ENCODE measurements at regions not wholly inside any gene's neighbourhood (a gene's known extent, or its start where the extent isn't known, plus 50 kb on each side); places are given as distances from the start of the nearest gene placed in this dataset.

DNA sequence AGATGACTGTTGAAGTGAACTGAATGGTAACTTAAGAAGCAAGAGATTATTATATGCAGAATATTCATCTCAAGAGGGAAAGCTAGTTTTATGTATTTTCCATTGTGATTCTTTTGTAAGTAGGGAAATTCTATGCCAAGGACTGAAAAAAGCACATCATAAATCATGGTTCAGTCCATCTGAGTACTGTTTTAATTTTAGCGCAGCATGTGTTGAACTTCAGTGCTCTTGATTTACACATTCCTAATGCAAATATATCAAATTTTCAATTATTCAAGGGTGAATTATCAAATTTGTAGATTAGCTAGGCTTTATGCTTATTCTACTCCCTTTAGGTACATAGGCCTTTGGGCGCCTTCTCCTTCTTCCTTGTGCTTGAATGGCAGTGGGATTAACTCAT is 50.3 kb upstream of the TCF12 start:
- DNase-seq, result no peak

DNA sequence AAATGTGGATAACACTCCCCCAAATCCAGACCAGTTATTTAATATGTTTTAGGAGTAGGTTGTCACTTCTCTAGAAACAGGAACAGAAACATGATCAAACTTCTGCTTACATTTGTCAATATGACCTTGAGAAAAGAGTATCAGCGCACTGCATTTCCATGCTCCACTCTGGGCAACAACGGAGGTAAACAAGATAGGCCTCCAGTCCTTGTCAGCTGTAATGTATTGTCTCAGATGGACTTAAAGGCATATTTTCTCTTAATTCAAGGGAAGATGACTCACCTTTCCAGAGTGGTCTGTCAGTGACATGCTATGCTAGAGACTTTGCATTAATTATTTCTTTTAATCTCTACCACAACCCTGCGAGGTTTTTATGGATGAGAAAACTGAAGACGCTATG is 51.6 kb upstream of the TCF12 start:
- no peak for DNase-seq

DNA sequence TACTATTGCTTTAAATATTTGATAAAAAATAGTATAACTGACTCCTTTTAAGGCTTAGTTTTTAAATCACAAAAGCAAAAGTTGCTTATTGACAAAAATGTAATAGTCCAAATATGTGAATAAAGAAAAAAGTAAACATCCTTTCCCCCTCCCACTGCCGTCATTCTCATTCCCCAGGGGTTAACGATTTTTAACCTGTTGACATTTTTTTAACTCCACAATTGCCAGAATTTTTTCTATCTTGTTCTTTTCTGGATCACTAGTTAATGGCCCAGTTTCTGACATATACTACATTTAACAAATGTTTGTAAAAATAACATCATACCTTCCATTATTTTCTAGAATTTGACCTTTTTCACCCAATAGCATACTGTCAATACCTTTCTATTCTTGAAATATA is 60.6 kb upstream of the TCF12 start:
- DNase-seq, result no peak

DNA sequence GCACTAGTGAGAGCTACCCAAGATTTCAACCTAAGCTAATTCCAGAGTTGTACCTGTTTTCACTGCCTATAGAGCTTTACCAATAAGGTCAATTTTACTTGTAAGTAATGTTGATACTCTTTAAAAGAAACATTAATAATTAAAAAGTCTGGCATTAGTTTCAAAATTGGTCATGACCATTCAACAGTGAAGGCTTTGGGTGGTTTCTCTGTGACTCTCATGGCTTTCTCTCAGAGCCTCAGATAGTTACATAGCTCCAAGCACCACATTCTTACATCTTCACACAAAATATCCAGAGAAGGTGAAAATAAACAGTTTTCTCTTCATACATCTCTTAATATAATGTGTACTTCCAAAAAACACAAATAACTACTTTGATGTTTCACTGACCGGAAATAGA is 61.5 kb upstream of the TCF12 start:
- no peak for DNase-seq

DNA sequence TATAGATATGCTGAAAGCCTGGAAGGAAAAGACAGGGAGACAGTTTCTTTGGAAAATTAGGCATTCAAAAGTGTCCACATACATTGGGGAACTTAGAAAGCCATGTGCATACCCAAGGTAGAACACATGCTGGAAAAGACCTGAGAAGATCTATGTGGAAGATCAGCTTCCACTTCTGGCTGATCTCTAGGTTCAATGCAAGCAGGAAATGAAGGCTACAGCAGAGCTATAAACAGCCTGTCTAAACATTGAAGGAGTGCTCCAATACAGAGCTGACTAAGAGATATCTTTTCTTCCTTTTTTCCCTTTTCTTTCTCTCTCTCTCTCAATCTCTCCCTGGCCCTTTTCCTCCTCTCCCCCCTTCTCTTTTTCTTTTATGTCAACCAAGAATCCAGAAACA is 73.6 kb upstream of the TCF12 start:
- no peak for DNase-seq

DNA sequence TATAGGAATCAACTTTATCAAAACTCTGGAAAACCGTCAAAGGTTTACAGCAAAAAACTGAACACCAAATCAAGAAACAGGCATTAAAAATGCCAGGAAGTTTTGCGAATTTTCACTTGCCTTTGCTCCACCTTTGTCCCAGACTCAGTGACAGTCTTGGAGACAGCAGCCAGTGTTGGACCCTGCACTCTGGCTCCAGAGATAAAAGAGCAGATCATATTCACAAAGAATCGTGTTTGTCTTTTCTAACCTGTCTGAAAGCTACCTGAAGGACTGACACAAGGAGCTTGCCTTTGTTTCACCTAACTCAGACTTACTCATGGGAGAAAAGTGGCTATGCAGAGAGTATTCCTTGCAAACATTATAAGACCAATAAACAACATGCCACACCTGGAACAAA is 74.0 kb upstream of the TCF12 start:
- no peak for DNase-seq

DNA sequence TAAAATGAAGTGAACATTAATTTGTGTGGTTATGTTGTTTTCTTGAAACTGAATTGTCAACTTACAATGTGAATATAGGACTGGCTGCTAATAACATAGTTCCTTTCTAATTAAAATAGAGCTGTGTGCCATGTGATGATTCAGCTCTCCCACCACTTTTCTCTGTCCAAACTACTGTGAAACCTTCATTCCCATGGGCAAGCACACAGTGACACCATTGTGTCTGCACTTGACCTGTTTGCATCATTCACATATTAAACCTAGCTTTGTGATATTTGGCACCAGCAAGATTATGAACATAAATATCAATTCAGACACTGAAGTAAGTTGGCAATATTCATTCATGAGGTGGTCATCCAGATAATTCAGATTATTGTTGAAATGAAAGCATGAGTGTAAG is 78.8 kb upstream of the TCF12 start:
- DNase-seq, result no peak

DNA sequence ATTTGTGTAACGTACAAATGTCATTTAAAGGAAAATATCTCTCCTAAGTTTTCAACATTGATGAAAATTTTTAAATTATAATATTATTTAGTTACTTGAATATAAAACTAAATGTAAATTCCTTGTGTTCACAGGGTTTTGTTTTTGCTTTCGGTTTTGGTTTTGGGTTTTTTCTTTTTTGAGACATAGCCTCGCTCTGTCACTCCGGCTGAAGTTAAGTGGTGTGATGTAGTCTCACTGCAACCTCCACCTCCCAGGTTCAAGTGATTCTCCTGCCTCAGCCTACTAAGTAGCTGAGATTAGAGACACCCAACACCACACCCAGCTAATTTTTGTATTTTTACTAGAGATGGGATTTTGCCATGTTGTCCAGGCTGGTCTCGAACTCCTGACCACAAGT is 79.3 kb upstream of the TCF12 start:
- no peak for DNase-seq

DNA sequence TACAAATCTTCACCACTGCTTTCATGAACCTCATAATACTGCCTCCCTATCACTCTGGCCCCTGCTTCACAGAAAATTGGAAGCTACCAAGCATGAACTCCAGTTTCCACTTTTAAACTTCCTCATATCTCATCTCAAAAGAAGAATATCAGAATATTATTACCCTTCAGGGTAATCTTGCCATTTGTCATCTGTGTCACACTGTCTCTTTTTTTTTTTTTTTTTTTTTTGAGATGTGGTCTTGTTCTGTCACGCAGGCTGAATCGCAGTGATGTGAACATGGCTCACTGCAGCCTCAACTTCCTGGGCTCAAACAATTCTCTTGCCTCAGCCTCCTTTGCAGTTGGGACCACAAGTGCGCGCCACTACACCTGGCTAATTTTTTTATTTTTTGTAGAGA is 80.4 kb upstream of the TCF12 start:
- no peak for DNase-seq

DNA sequence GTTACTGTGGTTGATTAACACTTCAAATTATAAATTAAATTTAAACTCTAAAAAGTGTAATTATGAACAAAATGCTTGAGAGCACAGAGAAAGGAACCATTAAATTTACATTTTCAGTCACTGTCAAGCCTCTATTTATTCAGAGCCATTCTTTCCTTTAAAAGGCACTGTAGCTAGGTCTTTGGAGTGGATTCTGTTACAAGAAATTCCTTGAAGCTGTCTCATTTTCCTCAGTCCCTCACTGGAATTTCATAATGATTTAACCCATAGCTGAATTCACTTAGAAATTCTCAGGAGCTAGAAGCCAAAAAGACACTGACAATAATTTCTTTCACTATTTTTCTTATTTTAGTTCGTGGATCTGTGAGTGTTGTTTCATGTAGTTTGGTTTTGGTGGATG is 81.2 kb upstream of the TCF12 start:
- no peak for DNase-seq

DNA sequence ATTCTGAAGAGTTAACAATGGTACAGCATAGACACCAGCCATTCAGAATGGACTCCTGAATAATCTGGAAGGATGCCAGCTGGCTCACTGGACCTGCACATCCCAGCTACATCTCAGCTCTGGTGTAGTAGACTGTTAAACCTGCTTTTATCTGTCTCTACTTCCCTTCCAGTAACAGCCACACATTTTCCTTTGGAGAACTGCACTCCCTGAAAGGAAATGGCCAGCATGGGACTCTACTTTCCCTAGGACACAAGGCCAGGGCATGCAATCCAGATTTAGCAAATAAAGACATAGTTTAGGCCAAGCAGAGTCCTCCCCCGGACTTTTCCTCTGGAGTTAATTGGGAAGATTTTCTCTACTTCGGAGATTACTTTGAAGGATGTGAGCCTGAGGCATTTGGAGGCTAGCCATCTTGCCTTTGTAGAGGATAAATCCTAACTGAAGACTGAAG is 82.7 kb upstream of the TCF12 start:
- no peak for DNase-seq

DNA sequence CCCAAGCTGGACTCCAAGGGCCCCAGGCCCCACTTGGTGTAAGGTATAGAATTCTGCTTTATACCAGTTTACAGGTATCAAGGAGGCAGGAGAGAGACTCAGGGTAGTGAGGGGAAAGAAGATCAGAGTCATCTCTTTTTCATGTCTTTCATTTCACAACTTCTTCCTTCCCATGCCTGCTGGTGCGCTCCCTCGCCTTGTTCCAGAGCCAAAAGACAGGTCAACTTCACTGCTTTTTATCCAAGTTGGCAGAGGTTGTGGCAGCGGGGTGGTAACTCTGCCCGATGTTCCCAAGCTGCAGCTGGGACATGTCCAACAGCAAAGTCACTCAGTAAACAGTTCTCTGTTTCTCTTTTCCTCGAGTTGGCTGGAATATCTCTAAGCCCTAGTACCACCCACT is 86.3 kb upstream of the TCF12 start:
- no peak for DNase-seq

DNA sequence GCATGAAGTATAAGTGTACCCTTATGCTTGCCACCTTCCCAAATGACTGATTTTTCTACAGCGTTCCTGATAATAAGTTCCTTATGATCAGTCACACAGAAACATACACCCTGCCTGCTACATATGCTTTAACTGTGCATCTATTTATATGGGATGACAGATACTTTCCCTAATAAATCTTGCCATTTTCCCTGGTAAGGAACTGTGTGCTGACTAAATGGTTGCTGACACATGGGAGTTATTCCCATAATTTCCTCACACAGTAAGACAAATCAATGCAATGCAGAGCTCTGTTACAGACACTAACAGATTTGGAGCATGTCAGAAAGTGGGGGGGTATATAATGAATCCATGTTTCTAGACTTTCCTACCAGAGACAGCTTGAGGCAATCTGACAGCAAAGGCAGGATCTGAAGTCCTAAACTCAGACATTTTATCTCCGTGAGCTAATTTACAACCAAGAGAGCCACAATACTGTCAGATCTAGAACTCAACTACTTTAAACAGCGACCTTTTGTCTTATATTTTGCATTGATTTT is 86.9 kb upstream of the TCF12 start:
- no peak for DNase-seq

DNA sequence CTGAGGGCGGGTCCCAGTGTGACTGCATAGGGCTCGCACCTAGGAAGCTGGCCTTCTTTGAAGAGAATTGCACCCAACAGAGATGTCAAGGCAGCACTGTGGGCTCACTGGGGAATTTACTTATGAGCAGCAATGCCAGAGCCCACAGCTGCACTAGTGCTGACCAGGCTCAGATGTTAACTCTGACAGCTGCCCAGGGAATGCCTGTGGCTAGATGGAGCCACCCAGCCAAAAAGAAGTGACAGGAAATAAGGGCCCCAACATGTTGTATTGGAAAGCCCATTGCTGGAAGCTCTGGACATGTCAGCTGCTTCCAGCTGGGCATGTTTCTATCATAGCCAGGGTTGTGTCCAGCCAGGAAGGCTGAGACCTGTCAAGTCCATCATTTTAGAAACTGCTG is 90.9 kb upstream of the ZNF280D start:
- peak; percentile 56 for DNase-seq

DNA sequence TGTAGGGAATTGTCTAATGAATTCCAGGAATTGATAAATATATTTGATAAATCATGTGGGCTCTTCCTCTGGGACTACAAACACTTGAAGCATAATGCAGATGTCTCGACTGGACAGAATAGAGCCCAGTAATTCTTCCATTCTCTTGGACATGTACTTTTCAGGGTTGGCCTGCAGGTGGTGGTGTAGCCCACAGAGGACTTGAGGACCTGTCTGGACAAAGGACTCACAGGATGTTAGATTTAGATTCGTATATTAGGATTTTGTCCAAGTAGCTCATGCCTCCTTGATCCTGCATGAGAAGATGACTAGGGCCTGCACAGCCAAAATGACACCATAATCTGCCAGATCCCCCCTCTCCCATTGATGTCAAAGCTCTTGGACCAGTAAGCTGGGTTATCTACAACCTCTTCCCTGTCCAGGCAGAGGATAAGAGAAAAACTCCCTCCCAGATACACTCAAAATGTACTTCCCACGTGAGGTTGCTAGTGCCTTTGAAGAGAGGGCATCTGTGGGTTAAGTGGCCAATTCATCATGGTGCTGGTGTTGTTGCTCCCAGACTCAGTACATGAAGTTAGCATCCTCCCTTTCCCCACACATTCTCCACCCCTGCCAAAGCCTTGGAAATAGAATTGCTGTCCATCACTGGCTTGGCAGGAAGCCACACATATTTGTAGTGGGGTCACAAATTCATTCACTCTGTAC is 88.6 kb upstream of the ZNF280D start:
- peak; percentile 82 for DNase-seq

DNA sequence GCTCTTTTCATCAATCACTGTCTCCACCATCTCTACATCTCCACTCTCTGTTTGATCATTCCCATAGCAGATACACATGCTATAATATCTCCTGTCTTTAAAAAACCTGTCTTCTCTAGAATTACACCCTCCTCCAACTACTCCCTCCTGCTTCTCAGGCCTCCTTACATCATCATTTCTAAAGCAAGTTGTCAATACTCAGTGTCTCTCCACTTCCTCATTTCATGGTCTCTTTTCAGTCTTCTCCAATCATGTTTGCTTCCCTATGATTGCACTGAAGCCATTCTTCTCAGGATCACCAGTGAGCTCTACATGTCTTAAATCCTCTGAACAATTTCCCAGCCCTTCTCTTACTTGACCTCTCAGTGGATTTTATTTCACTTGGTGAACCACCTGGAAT is 87.0 kb upstream of the ZNF280D start:
- no peak for DNase-seq

DNA sequence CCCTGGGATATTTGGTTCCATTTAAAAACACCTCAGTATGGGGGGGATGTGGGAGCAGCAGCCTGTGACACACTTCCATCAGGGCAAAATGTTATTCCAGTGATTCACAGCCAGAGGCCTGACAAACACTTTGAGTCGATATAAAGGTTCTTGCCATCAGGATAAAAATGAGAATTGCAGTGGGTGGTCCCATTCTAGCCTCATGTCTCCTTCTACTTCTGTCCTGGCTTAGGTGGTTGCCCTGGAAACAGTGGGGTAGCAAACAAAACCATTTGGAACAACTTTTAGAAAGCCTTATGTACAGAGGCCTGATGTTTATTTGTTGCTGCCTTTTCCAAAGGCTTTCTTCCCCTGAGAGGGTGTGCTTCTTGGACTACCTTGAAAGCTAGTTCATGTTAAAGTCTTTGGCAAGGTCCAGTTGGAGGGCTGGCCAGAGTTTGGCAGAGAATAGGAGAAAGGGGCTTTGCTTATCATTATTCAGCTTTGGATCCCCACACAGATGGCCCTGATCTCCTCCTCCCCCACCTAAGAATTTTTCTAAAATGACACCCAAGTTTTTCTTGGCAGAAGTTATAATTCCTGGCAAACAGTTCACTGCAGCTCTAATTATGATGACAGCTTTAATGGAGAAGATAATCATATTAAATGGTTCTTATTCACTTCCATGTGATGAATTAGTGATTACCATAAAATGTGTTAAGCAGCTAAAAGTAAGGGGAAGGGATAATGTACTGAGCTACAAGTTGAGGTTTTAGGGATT is 84.2 kb upstream of the ZNF280D start:
- no peak for DNase-seq

DNA sequence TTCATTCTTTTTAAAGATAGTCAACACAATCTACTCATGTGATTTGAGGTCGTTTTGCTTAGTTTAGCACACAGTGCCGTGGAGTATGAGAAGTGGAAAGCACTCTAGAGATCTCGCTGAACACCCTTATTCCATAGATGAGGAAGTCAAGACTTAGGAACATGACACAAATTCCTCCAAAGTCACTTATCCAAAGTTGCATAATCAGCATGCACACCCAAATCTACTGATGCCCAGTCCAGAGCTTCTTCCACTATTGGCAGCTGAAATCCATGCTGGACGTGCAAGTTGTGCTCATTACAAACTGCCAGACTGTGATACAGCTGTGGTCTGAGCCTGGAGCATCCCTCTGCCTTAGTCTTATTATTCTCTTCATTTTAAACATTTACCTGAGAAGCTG is 83.5 kb upstream of the ZNF280D start:
- DNase-seq, result no peak

DNA sequence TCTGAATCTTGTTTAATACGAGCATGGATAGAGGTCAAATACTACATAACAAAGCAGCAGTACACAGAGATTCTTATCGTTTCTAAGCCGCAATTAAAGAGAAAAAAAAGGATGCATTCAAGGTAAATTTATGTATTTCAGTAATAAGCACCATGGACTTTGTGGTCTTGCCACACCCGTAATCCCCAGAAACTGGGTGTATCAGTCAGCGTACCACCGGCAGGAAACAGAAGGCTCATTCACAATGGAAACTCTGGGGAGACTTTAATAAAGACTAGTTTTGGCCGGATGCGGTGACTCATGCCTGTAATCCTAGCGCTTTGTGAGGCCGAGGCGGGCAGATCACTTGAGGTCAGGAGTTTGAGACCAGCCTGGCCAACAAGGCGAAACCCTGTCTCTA is 81.9 kb upstream of the ZNF280D start:
- no peak for DNase-seq

DNA sequence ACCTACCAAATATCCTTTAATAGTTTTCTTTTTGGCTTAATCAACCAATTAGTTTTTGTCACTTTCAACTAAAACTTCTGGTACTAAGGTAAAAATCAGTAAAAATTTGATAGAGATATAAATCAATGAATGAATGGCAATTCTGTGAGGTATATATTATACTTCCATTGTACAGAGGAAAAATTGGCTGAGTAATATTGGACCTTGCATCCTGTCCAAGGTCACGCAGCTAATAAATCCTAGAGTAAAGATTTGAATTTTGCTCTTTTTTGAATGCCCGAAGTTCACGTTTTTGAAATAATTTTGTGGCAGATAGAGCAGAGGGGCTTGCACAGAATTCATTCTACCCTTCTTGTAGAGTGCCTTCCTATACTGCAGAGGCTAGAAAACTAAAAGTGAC is 81.1 kb upstream of the ZNF280D start:
- no peak for DNase-seq

DNA sequence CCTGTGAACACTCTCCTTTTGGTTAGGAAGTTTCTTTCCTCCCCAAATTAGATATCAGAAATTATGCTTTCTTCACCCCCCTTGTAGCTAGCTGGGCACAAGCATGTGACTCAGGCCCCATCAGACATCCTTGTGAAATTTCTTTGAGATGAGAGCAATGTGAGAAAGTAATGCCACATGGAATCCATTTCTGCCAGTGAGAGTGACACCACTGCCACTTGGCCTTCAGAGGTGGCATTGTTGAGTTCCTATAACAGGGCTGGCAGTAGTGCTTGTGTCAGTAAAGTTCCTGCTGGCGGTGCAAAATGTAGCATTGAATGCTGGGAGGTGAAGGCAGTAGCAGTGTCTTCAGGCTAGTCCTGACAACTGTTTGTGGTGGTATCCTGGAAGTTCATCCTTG is 80.7 kb upstream of the ZNF280D start:
- DNase-seq, result no peak

DNA sequence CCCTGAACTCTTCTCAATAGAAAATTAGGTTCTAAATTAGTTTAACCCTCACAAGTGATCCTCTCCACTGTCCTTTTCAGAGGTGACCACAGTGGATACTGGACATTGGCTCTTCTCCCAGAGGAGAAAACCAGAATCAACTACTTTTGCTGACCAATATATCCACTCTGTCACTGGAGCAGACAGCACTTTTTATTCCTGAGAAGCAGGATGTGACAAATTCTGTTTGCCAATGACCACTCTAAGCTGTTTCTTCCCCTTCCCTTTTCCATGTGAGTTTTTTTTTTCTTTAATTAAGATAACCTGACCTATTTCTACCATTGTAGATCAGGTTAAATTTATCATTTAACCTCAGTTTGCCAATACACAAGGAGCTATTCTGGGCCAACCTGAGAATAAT is 79.7 kb upstream of the ZNF280D start:
- no peak for DNase-seq

DNA sequence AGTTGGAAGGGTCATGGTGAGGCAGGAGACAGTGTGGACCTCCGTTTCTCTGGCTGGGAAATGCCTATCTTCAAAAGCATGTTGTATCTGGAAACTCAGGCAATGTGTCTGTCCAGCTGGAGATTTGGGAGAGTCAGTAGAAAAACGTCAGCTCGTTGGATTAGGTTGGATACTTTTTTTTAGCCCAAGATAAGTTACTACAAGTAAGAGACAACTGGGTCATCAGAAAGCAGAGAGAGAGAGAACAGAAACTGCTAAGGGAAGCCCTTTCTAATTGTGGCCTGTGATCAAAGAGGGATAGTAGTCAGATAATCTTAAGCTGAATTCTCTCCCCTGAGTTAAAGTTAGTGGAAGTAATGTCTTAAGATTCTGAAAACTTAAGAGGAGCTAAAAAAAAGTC is 78.9 kb upstream of the ZNF280D start:
- DNase-seq, result no peak

DNA sequence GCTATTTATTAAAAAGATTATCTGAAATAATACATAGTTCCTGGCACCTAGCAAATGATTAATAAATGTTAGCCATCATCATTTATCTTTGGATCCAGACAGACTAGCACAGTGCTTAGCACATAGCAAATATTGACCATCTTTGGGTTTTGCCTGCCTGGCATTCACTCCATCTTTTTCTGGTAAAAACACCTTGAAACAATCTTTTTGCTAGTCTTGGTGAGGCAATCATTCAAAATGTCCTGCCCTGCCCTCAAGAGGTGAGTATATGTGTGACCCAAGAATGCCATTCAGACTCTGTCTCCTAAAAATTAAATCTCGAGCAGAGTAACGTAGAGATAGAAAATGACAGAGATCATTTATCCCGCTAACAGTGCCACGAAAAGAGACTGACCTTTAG is 78.3 kb upstream of the ZNF280D start:
- no peak for DNase-seq

DNA sequence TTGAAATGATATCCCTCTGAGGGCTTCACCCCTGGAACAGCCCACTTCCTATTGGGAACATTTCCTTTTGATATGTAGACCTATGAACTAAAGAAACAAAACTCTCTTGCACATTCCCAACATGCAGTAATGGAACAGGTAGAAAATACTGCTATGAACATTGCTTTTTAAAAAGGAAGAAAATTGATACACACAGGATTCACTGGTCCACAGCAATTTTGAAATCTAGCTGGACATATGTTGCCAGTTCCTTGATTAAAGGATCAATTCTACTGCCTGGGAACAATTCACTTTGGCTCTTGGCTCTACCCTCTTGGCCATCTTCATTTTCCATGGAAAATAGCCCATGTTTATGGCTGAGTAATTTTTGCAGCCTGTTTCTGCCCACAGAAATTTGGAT is 74.9 kb upstream of the ZNF280D start:
- DNase-seq, result no peak

All from islet precursor cell (in vitro differentiated cells).